HL-60 (cell line): ENCODE measurements at regions not wholly inside any gene's neighbourhood (a gene's known extent, or its start where the extent isn't known, plus 50 kb on each side); places are given as distances from the start of the nearest gene placed in this dataset.

Experiments used
- CTCF ChIP-seq: IDR thresholded peaks from one replicate; pipeline ENCODE4 v1.5.1; 2011; ENCODE audit warnings: low read length, control low read depth, inconsistent platforms; ENCODE audit not compliant: insufficient read depth
- GABPA ChIP-seq: IDR thresholded peaks from 2 replicates; pipeline ENCODE4 v1.6.1; 2012; ENCODE audit warnings: low read depth

GRCh38 chr12:74871817-74872216, 334.2 kb downstream of the ATXN7L3B start:
- no peak for TF ChIP-seq CTCF
- TF ChIP-seq GABPA = no peak
